HEK293T (cell line): ENCODE measurements at regions not wholly inside any gene's neighbourhood (a gene's known extent, or its start where the extent isn't known, plus 50 kb on each side); places are given as distances from the start of the nearest gene placed in this dataset.

Experiments used
- CTCF ChIA-PET: fragments of 350-600 bp; formaldehyde crosslinking; extraction: SDS; loops from one replicate; lab custom pipeline; 2021; ENCODE audit warnings: antibody characterized with exemption, inconsistent platforms; lab: Yijun Ruan, JAX
- POLR2A ChIA-PET: fragments of 350-600 bp; formaldehyde crosslinking; extraction: SDS; loops from one replicate; lab custom pipeline; 2020; ENCODE audit warnings: antibody characterized with exemption, inconsistent platforms; lab: Yijun Ruan, JAX
- DNase-seq: peaks from one replicate; pipeline ENCODE4 v3.0.0; 2012; ENCODE audit warnings: mixed read lengths; ENCODE audit errors: extremely low spot score
- ARNT ChIP-seq: fragments of 450-650 bp; IDR thresholded peaks from 2 replicates; pipeline ENCODE4 v1.6.1; 2017; ENCODE audit warnings: mild to moderate bottlenecking
- BHLHE40 ChIP-seq: fragments of 450-650 bp; IDR thresholded peaks from 2 replicates; pipeline ENCODE4 v1.6.1; 2016; ENCODE audit warnings: mild to moderate bottlenecking, moderate library complexity, borderline replicate concordance
- CTBP1 ChIP-seq: fragments of 450-650 bp; IDR thresholded peaks from 2 replicates; pipeline ENCODE4 v1.6.1; 2016; ENCODE audit warnings: borderline replicate concordance
- ELF4 ChIP-seq: fragments of 450-650 bp; IDR thresholded peaks from 2 replicates; pipeline ENCODE4 v1.6.1; 2017; ENCODE audit warnings: antibody characterized with exemption
- FOXA1 ChIP-seq: fragments of 450-650 bp; IDR thresholded peaks from 2 replicates; pipeline ENCODE4 v1.6.1; 2016; ENCODE audit warnings: mild to moderate bottlenecking
- FOXK2 ChIP-seq: fragments of 450-650 bp; IDR thresholded peaks from 2 replicates; pipeline ENCODE4 v1.6.1; 2016; ENCODE audit warnings: mild to moderate bottlenecking
- FOXM1 ChIP-seq: fragments of 450-650 bp; IDR thresholded peaks from 2 replicates; pipeline ENCODE4 v1.6.1; 2017; ENCODE audit warnings: mild to moderate bottlenecking, borderline replicate concordance
- HDGF ChIP-seq: fragments of 450-650 bp; IDR thresholded peaks from 2 replicates; pipeline ENCODE4 v1.6.1; 2017; ENCODE audit warnings: antibody characterized with exemption, borderline replicate concordance
- L3MBTL2 ChIP-seq: fragments of 450-650 bp; conservative IDR thresholded peaks from 2 replicates; pipeline ENCODE4 v1.6.1; 2016; ENCODE audit warnings: mild to moderate bottlenecking
- LEF1 ChIP-seq: fragments of 450-650 bp; IDR thresholded peaks from 2 replicates; pipeline ENCODE4 v1.6.1; 2017; ENCODE audit warnings: mild to moderate bottlenecking, borderline replicate concordance
- NFRKB ChIP-seq: fragments of 450-650 bp; IDR thresholded peaks from 2 replicates; pipeline ENCODE4 v1.6.1; 2016; ENCODE audit warnings: mild to moderate bottlenecking, moderate library complexity
- PKNOX1 ChIP-seq: fragments of 450-650 bp; IDR thresholded peaks from 2 replicates; pipeline ENCODE4 v1.6.1; 2016
- SP1 ChIP-seq: fragments of 450-650 bp; IDR thresholded peaks from 2 replicates; pipeline ENCODE4 v1.6.1; 2017
- SUZ12 ChIP-seq: fragments of 450-650 bp; IDR thresholded peaks from 2 replicates; pipeline ENCODE4 v1.6.1; 2016; ENCODE audit warnings: mild to moderate bottlenecking
- TARDBP ChIP-seq: fragments of 450-650 bp; IDR thresholded peaks from 2 replicates; pipeline ENCODE4 v1.6.1; 2016
- ZNF384 ChIP-seq: fragments of 450-650 bp; IDR thresholded peaks from 2 replicates; pipeline ENCODE4 v1.6.1; 2016

DNA sequence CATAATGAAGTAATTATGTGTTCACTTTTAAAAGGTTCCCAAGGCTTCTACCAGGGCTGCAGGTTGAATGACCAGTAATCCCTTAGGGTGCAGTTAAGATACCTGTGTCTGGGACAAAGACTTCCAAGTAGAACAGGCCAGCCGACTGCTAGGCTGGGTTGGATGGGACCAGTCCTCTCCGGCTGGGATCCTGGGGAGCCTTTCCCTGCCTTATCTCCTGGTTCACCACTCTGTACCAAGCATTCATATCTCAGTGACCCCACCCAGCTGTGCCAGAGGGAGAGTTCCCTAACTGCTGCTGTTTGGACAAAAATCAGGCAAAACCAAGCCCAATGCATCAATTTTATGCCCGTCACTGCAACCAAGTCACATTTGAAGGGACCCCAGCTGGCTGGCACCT is 116.2 kb upstream of the ATP1A1 start:
- TF ChIP-seq ARNT: no peak
- no peak for TF ChIP-seq ELF4
- no peak for TF ChIP-seq FOXM1
- TF ChIP-seq FOXK2: no peak
- no peak for TF ChIP-seq CTBP1
- no peak for TF ChIP-seq LEF1
- TF ChIP-seq BHLHE40: no peak
- no peak for TF ChIP-seq TARDBP
- no peak for TF ChIP-seq L3MBTL2
- TF ChIP-seq NFRKB: no peak
- TF ChIP-seq SUZ12: no peak
- no peak for TF ChIP-seq HDGF
- no peak for TF ChIP-seq PKNOX1
- no peak for TF ChIP-seq SP1
- POLR2A ChIA-PET: no interaction called here
- no peak for DNase-seq
- CTCF ChIA-PET: no interaction called here

- ChIA-PET POLR2A (no interaction called here), CTCF (no interaction called here)
- TF ChIP-seq FOXK2 (no peak), ZNF384 (no peak), L3MBTL2 (no peak), PKNOX1 (no peak), FOXM1 (no peak), SUZ12 (no peak), CTBP1 (no peak), TARDBP (no peak), HDGF (no peak), ARNT (no peak), NFRKB (no peak), ELF4 (no peak), FOXA1 (no peak), SP1 (no peak), BHLHE40 (no peak), LEF1 (no peak)
- DNase-seq: no peak
Observed at GRCh38 chr1:116257341-116257767, 115.7 kb upstream of the ATP1A1 start.

- ChIA-PET CTCF (no interaction called here), POLR2A (no interaction called here)
- no peak for DNase-seq
- TF ChIP-seq FOXK2: no peak
- TF ChIP-seq FOXM1: no peak
- no peak for TF ChIP-seq FOXA1
- no peak for TF ChIP-seq NFRKB
- no peak for TF ChIP-seq BHLHE40
- no peak for TF ChIP-seq SP1
- no peak for TF ChIP-seq HDGF
- no peak for TF ChIP-seq TARDBP
- no peak for TF ChIP-seq ZNF384
Observed at GRCh38 chr1:116257836-116258235, 115.2 kb upstream of the ATP1A1 start.

DNA sequence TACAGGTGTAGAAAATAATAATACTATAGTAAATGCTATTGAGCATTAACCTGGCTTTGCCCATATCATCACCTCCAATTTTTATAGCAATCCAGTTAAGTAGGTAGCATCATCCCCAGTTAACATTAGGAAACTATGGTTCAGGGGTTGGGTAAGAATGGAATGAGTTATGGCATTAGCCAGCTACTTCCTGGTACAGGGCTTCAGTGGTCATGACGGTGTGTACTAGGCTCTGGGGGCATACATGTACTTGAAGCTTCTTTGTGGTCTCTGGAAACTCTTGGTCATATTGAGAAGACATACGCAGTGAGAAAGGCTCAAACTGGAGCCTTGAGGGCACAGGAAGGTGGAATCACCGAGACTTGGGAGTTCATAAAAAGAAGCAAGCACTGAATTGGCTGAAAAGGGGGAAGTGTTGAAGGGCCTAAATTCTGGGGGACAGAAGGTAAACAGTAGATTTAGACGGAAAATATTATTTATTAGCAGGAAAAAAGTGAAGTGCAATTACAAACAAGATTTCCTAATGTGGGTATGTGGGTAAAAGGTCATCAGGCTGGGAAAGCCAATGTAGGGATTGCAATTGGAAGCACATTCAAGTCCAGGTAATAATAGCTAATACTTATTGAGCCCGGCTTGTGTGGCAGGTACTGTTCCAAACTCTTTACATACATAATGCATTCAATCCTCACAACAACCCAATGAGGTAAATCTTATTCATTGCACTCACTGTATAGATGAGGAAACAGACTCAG is 114.2 kb upstream of the ATP1A1 start:
- DNase-seq: no peak
- CTCF ChIA-PET: no interaction called here
- POLR2A ChIA-PET: no interaction called here
- TF ChIP-seq ARNT: no peak
- TF ChIP-seq SUZ12: no peak
- TF ChIP-seq ZNF384: no peak
- no peak for TF ChIP-seq NFRKB
- no peak for TF ChIP-seq HDGF
- TF ChIP-seq FOXA1: no peak
- TF ChIP-seq FOXM1: no peak
- TF ChIP-seq ELF4: no peak
- no peak for TF ChIP-seq L3MBTL2
- TF ChIP-seq CTBP1: no peak
- no peak for TF ChIP-seq SP1
- no peak for TF ChIP-seq TARDBP

DNA sequence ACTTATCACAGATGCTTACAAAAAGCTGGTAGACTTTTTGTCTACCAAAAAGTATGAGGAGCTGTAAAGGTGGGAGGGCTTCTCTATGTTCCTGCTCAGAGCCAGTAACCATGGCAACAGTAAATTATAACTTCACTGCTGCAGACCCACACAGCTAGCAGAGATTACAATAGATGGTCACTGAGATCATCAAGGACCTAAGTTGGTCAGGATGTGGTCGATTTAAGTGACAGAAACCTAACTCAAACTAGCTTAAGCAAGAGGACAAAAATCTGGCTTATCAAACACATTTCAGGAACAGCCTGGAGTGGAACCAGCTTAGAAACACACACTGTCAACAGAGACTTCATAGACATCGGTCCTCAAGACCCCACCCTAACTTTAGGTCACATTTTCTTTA is 113.4 kb upstream of the ATP1A1 start:
- ChIA-PET POLR2A (no interaction called here), CTCF (no interaction called here)
- TF ChIP-seq FOXM1 (no peak), NFRKB (no peak), SP1 (no peak), TARDBP (no peak), PKNOX1 (no peak), ELF4 (no peak), CTBP1 (no peak), FOXK2 (no peak), ZNF384 (no peak), HDGF (no peak), ARNT (no peak), L3MBTL2 (no peak)
- DNase-seq: no peak

- ChIA-PET POLR2A (no interaction called here), CTCF (no interaction called here)
- TF ChIP-seq LEF1: no peak
- no peak for TF ChIP-seq SUZ12
- no peak for TF ChIP-seq NFRKB
- TF ChIP-seq PKNOX1: no peak
- TF ChIP-seq FOXK2: no peak
- TF ChIP-seq HDGF: no peak
- no peak for TF ChIP-seq ARNT
- no peak for TF ChIP-seq FOXA1
- TF ChIP-seq BHLHE40: no peak
- TF ChIP-seq TARDBP: no peak
- TF ChIP-seq ZNF384: no peak
- TF ChIP-seq FOXM1: no peak
- TF ChIP-seq ELF4: no peak
- no peak for TF ChIP-seq L3MBTL2
- no peak for TF ChIP-seq CTBP1
- no peak for TF ChIP-seq SP1
- DNase-seq: no peak
Observed at GRCh38 chr1:116260115-116260514, 112.9 kb upstream of the ATP1A1 start.
